HEK293T (cell line): ENCODE measurements at regions not wholly inside any gene's neighbourhood (a gene's known extent, or its start where the extent isn't known, plus 50 kb on each side); places are given as distances from the start of the nearest gene placed in this dataset.

Source experiments
- BHLHE40 ChIP-seq: fragments of 450-650 bp; IDR thresholded peaks from 2 replicates; pipeline ENCODE4 v1.6.1; 2016; ENCODE audit warnings: mild to moderate bottlenecking, moderate library complexity, borderline replicate concordance
- CTBP1 ChIP-seq: fragments of 450-650 bp; IDR thresholded peaks from 2 replicates; pipeline ENCODE4 v1.6.1; 2016; ENCODE audit warnings: borderline replicate concordance
- ELF4 ChIP-seq: fragments of 450-650 bp; IDR thresholded peaks from 2 replicates; pipeline ENCODE4 v1.6.1; 2017; ENCODE audit warnings: antibody characterized with exemption
- FOXK2 ChIP-seq: fragments of 450-650 bp; IDR thresholded peaks from 2 replicates; pipeline ENCODE4 v1.6.1; 2016; ENCODE audit warnings: mild to moderate bottlenecking
- FOXM1 ChIP-seq: fragments of 450-650 bp; IDR thresholded peaks from 2 replicates; pipeline ENCODE4 v1.6.1; 2017; ENCODE audit warnings: mild to moderate bottlenecking, borderline replicate concordance
- L3MBTL2 ChIP-seq: fragments of 450-650 bp; conservative IDR thresholded peaks from 2 replicates; pipeline ENCODE4 v1.6.1; 2016; ENCODE audit warnings: mild to moderate bottlenecking
- NFRKB ChIP-seq: fragments of 450-650 bp; IDR thresholded peaks from 2 replicates; pipeline ENCODE4 v1.6.1; 2016; ENCODE audit warnings: mild to moderate bottlenecking, moderate library complexity
- SP1 ChIP-seq: fragments of 450-650 bp; IDR thresholded peaks from 2 replicates; pipeline ENCODE4 v1.6.1; 2017
- SUZ12 ChIP-seq: fragments of 450-650 bp; IDR thresholded peaks from 2 replicates; pipeline ENCODE4 v1.6.1; 2016; ENCODE audit warnings: mild to moderate bottlenecking
- TARDBP ChIP-seq: fragments of 450-650 bp; IDR thresholded peaks from 2 replicates; pipeline ENCODE4 v1.6.1; 2016
- ZNF384 ChIP-seq: fragments of 450-650 bp; IDR thresholded peaks from 2 replicates; pipeline ENCODE4 v1.6.1; 2016
- TF ChIP-seq, protein P1 (sequence below): fragments of 450-650 bp; IDR thresholded peaks from 2 replicates; pipeline ENCODE4 v1.6.1; 2016

DNA sequence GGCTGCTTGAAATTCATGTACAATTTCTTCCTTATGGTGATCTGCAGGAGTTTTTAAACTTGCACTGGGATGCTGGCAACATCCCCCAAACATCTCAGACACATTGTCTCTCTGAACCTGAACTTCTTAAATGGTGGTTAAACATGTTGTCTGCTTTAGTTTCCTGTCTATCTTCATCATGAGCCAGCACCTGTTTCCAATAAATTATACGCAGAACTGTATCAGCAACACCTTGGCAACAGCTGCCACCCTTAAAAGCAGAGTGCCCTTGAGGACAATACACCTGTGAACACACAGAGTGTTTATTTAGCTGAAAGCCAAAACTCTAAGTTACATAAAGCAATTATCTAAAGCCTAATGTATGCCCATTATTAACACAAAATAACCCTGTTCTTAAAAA lies 242.9 kb downstream of the WNT5A start:
- no peak for TF ChIP-seq SP1
- no peak for TF ChIP-seq CTBP1
- TF ChIP-seq NFRKB, result no peak
- no peak for TF ChIP-seq ELF4
- TF ChIP-seq, protein P1, sequence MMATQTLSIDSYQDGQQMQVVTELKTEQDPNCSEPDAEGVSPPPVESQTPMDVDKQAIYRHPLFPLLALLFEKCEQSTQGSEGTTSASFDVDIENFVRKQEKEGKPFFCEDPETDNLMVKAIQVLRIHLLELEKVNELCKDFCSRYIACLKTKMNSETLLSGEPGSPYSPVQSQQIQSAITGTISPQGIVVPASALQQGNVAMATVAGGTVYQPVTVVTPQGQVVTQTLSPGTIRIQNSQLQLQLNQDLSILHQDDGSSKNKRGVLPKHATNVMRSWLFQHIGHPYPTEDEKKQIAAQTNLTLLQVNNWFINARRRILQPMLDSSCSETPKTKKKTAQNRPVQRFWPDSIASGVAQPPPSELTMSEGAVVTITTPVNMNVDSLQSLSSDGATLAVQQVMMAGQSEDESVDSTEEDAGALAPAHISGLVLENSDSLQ, result no peak
- TF ChIP-seq TARDBP, result no peak
- TF ChIP-seq FOXM1, result no peak
- TF ChIP-seq BHLHE40, result no peak
- no peak for TF ChIP-seq FOXK2
- no peak for TF ChIP-seq SUZ12
- TF ChIP-seq ZNF384, result no peak
- no peak for TF ChIP-seq L3MBTL2
